GM21723 (cell line): ENCODE measurements at regions not wholly inside any gene's neighbourhood (a gene's known extent, or its start where the extent isn't known, plus 50 kb on each side); places are given as distances from the start of the nearest gene placed in this dataset.
"Not testable (repeated sequence)": the region's sequence is repeated elsewhere in the genome, so short reads cannot be mapped to it uniquely, and the experiment has no call there.

Source experiments
- ATAC-seq: cut with Tn5 transposase; IDR thresholded peaks from one replicate; pipeline ENCODE4 v1.9.1; 2021; ENCODE audit warnings: mild to moderate bottlenecking, moderate library complexity; ENCODE audit not compliant: unreplicated experiment

GRCh38 chr6:170037541-170038250 is 253.2 kb downstream of the DLL1 start:
- ATAC-seq = no peak

- no peak for ATAC-seq
Measured at GRCh38 chr6:170036916-170037315, 254.0 kb downstream of the DLL1 start.

GRCh38 chr6:170036367-170036766 is 254.5 kb downstream of the DLL1 start:
- not testable (repeated sequence) for ATAC-seq

GRCh38 chr6:170035901-170036304 is 255.0 kb downstream of the DLL1 start:
- ATAC-seq = no peak

GRCh38 chr6:170035044-170035443 is 255.8 kb downstream of the DLL1 start:
- ATAC-seq = no peak

GRCh38 chr6:170034294-170034693 is 256.6 kb downstream of the DLL1 start:
- no peak for ATAC-seq

GRCh38 chr6:170033666-170034065 is 257.2 kb downstream of the DLL1 start:
- no peak for ATAC-seq

GRCh38 chr6:170032706-170033309 is 258.1 kb downstream of the DLL1 start:
- ATAC-seq = no peak

- ATAC-seq = no peak
Measured at GRCh38 chr6:170032197-170032596, 258.7 kb downstream of the DLL1 start.

- ATAC-seq = no peak
Measured at GRCh38 chr6:170031684-170032121, 259.2 kb downstream of the DLL1 start.

GRCh38 chr6:170030821-170031471 is 259.9 kb downstream of the DLL1 start:
- ATAC-seq = no peak

- no peak for ATAC-seq
Measured at GRCh38 chr6:170030284-170030815, 260.5 kb downstream of the DLL1 start.

- ATAC-seq = no peak
Measured at GRCh38 chr6:170029416-170030283, 261.2 kb downstream of the DLL1 start.

- ATAC-seq = no peak
Measured at GRCh38 chr6:170028629-170029345, 262.1 kb downstream of the DLL1 start.

- no peak for ATAC-seq
Measured at GRCh38 chr6:170027647-170028043, 263.2 kb downstream of the DLL1 start.

GRCh38 chr6:170026751-170027646 is 263.9 kb downstream of the DLL1 start:
- ATAC-seq = no peak

- ATAC-seq = no peak
Measured at GRCh38 chr6:170025935-170026750, 264.7 kb downstream of the DLL1 start.

- no peak for ATAC-seq
Measured at GRCh38 chr6:170025341-170025911, 265.5 kb downstream of the DLL1 start.
